Caco-2 (cell line): ENCODE measurements at regions not wholly inside any gene's neighbourhood (a gene's known extent, or its start where the extent isn't known, plus 50 kb on each side); places are given as distances from the start of the nearest gene placed in this dataset.

Experiments used
- BruUV-seq: library from RNA; stranded (reverse); fragments of 400-500 nt; replicated peaks from 2 replicates; lab custom pipeline; 2021; lab: Mats Ljungman, UMichigan
- CTCF ChIA-PET: fragments of 300-600 bp; sonication (Branson Sonifier 250); formaldehyde crosslinking; loops from one replicate; lab custom pipeline; 2022; ENCODE audit warnings: antibody characterized with exemption; lab: Charles Lee
- POLR2A ChIA-PET: fragments of 300-600 bp; sonication (Branson Sonifier 250); formaldehyde crosslinking; loops from one replicate; lab custom pipeline; 2022; ENCODE audit warnings: antibody characterized with exemption; lab: Charles Lee
- DNase-seq, 2 experiments: peaks; one replicate each; pipeline versions ENCODE4 v3.0.0 to v3.0.0-alpha.2; 2020 to 2022
- H3K27me3 ChIP-seq: replicated peaks from 2 replicates; pipeline ENCODE4 v1.6.0; 2011; ENCODE audit warnings: low read length; ENCODE audit not compliant: control insufficient read depth, insufficient read depth
- H3K36me3 ChIP-seq: 2 replicates; pipeline ENCODE4 v1.5.1; 2011; ENCODE audit warnings: low read length; ENCODE audit not compliant: control insufficient read depth, insufficient read depth
- H3K4me1 ChIP-seq: fragments of 250-450 bp; sonication (Bioruptor Pico); 2 replicates; pipeline ENCODE4 v1.5.1; 2020; ENCODE audit warnings: mild to moderate bottlenecking
- H3K4me3 ChIP-seq: 2 replicates; pipeline ENCODE4 v1.5.1; 2011; ENCODE audit warnings: low read depth, mild to moderate bottlenecking, control low read depth, low read length
- H3K9me3 ChIP-seq: fragments of 250-450 bp; sonication (Bioruptor Pico); 2 replicates; pipeline ENCODE4 v1.5.1; 2020; ENCODE audit warnings: mild to moderate bottlenecking, moderate library complexity
- H3K27ac Mint-ChIP-seq: one replicate; pipeline ENCODE4 v1.8.0; 2022; ENCODE audit warnings: mixed read lengths; ENCODE audit not compliant: unreplicated experiment
- H3K27me3 Mint-ChIP-seq: one replicate; pipeline ENCODE4 v1.8.0; 2022; ENCODE audit warnings: mixed read lengths; ENCODE audit not compliant: insufficient read depth, unreplicated experiment
- H3K36me3 Mint-ChIP-seq: one replicate; pipeline ENCODE4 v1.8.0; 2022; ENCODE audit warnings: mild to moderate bottlenecking, mixed read lengths; ENCODE audit not compliant: insufficient read depth, unreplicated experiment
- H3K4me1 Mint-ChIP-seq: one replicate; pipeline ENCODE4 v1.8.0; 2022; ENCODE audit warnings: low read depth, mixed read lengths; ENCODE audit not compliant: unreplicated experiment
- H3K4me3 Mint-ChIP-seq: one replicate; pipeline ENCODE4 v1.8.0; 2022; ENCODE audit warnings: mild to moderate bottlenecking, moderate library complexity, mixed read lengths; ENCODE audit not compliant: unreplicated experiment
- H3K9me3 Mint-ChIP-seq: one replicate; pipeline ENCODE4 v1.8.0; 2022; ENCODE audit warnings: mixed read lengths; ENCODE audit not compliant: unreplicated experiment
- intact Hi-C: fragments of 100-400 bp; cut with micrococcal nuclease; formaldehyde crosslinking; loops from one replicate; pipeline ENCODE4 v1.10.0; 2022; ENCODE audit not compliant: unreplicated experiment
- TF ChIP-seq, protein P1 (sequence below), 2 experiments: fragments of 200-600 bp in 1 of 2; IDR thresholded peaks; 1 replicate in 1 of 2; 2 replicates in 1 of 2; pipeline versions ENCODE4 v1.5.1 to v1.8.0; 2011 to 2022; ENCODE audit warnings: antibody characterized with exemption in 1 of 2, control low read depth in 1 of 2, inconsistent platforms in 1 of 2, low read depth in 1 of 2, low read length in 1 of 2, mild to moderate bottlenecking in 1 of 2, moderate library complexity in 1 of 2; ENCODE audit not compliant: insufficient read depth in 1 of 2, severe bottlenecking in 1 of 2, unreplicated experiment in 1 of 2

DNA sequence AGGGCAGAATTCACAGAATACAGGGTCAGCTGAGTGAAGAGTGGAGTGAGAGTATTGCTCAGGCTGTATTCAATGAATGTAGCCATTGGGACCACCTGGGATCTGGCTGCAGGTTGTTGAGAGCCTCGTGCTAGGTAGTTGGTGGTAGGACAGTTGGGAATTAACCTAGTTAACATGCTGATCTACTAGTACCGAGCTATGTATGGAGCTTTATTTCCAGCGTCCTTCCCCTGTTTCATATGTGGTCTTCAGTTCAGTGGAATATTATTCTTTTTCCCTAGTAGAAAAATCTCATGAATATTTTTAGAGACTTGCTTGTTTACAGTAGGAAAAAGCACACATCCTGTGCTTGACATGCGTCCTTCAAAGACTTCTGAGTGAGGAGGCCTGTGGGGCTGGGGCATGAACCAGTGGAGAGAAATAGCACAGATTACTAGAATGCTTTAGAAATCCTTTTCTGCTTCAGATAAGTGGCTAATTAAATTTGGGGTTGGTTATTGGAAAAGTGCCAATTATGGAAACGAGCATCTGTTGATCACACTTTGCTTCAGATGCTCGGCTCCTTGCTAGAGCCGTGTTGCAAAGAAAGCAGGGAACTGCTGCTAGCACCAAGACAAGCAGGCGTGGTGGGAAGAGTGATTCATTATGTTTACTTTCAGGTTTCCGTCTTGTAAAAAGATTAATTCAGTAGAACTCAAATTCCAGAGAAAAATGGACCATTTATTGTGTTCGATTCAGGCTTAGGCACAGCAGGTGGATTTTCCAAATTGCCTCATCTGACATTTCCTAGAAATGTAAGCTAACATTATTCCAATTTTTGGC, 53.6 kb downstream of the ARF6 start:
- Mint-ChIP-seq H3K9me3 (peaks cover 14% of the 10 kb centered on the region), H3K4me3 (peak overlapping the region; percentile 11), H3K4me1 (peaks cover 30% of the 10 kb centered on the region), H3K36me3 (no peaks in the 10 kb centered on the region), H3K27me3 (no peaks in the 10 kb centered on the region), H3K27ac (peak overlapping the region; percentile 20)
- ChIA-PET CTCF (no interaction called here), POLR2A (no interaction called here)
- Histone ChIP-seq H3K9me3 (no peaks in the 10 kb centered on the region), H3K27me3 (no peaks in the 10 kb centered on the region), H3K4me1 (peaks cover 32% of the 10 kb centered on the region), H3K36me3 (no peaks in the 10 kb centered on the region), H3K4me3 (no peak overlapping the region)
- no TSS peak for BruUV-seq
- peak in 1 of 2 experiments; percentile 29 for DNase-seq
- TF ChIP-seq, protein P1, sequence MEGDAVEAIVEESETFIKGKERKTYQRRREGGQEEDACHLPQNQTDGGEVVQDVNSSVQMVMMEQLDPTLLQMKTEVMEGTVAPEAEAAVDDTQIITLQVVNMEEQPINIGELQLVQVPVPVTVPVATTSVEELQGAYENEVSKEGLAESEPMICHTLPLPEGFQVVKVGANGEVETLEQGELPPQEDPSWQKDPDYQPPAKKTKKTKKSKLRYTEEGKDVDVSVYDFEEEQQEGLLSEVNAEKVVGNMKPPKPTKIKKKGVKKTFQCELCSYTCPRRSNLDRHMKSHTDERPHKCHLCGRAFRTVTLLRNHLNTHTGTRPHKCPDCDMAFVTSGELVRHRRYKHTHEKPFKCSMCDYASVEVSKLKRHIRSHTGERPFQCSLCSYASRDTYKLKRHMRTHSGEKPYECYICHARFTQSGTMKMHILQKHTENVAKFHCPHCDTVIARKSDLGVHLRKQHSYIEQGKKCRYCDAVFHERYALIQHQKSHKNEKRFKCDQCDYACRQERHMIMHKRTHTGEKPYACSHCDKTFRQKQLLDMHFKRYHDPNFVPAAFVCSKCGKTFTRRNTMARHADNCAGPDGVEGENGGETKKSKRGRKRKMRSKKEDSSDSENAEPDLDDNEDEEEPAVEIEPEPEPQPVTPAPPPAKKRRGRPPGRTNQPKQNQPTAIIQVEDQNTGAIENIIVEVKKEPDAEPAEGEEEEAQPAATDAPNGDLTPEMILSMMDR (IDR thresholded peaks at IDR 0.05; ENCODE audit: insufficient read depth in 1 of 2, low read depth in 1 of 2, low read length in 1 of 2, severe bottlenecking in 1 of 2, unreplicated experiment in 1 of 2), result no peak
- intact Hi-C loops, result loop anchor here (2.0 kb wide), 1 partner anchor 54 kb away; no protein-coding TSS in a partner anchor

DNA sequence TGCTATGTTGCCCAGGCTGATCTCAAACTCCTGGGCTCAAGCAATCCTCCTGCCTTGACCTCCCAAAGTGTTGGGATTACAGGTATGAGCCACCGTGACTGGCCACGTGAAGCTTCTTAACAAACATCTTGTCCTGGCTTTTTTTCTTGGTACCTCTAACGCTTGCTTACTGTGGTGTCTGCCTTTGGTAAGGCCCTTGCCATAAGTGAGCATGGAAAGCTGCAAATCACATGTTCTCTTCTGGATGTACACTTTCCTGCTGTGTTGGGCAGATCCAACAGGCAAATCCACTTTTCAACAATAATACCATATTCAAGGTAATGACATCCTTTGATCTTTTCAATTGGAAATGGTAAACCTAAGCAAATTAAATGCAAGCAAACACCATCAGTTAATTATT, 54.6 kb downstream of the ARF6 start:
- Mint-ChIP-seq H3K9me3 (peaks cover 10% of the 10 kb centered on the region), H3K27me3 (no peaks in the 10 kb centered on the region), H3K4me1 (peaks cover 30% of the 10 kb centered on the region), H3K4me3 (no peak overlapping the region), H3K36me3 (no peaks in the 10 kb centered on the region), H3K27ac (no peak overlapping the region)
- CTCF ChIA-PET, result no interaction called here
- Histone ChIP-seq H3K4me3 (no peak overlapping the region), H3K36me3 (no peaks in the 10 kb centered on the region), H3K9me3 (no peaks in the 10 kb centered on the region), H3K4me1 (peaks cover 36% of the 10 kb centered on the region), H3K27me3 (no peaks in the 10 kb centered on the region)
- POLR2A ChIA-PET, result no interaction called here
- intact Hi-C loops, result loop anchor here (2.0 kb wide), 1 partner anchor 53 kb away; no protein-coding TSS in a partner anchor
- DNase-seq, result no peak
- BruUV-seq, result no TSS peak
- TF ChIP-seq, protein P1 (IDR thresholded peaks at IDR 0.05; ENCODE audit: insufficient read depth in 1 of 2, low read depth in 1 of 2, low read length in 1 of 2, severe bottlenecking in 1 of 2, unreplicated experiment in 1 of 2), result no peak

DNA sequence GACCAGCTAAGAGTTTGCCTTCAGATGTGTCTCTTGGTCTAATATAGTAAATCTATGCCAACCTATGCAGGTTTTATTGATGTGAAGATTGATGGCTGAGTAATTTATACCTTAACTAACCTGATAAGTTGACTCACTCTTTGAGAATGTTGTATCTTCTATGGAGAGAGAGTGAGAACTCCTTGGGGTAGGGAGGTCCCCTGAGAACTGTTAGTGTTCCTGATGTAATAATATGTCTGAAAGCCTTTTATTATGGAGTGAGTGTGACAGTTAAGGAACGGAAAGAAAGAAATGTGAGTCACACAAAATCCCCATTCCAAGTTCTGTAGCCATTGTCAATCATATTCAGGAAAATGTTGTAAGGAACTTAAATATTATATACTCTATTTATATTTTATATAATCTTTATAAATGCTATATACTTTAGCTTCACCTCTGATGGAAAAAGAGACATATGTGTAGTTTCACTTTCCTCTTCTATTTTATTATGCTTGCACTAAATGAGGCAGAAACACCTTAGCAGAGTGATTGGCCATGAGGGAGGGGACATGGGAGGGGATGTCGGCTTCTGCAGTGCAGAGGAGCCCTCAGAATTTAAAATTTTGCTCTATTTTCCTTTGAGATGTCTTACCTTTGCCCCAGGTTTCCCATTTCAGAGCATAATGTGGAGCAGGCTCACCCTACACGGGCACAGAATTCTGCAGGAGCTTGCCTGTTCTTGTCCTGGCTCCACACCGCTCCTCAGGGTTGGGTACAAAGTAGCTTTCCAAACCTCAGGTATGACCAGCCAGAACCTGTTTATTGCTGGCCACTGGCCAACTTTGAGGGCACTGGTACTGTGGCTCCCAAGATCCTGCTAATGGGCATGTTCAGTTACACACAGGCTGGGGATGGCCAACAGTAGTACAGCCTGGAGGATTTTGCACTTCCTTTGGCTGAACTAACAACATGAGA, 57.7 kb downstream of the ARF6 start:
- no peak for DNase-seq
- H3K36me3 Mint-ChIP-seq, result no peaks in the 10 kb centered on the region
- ChIA-PET POLR2A (interaction anchor here (0.7 to 1.2 kb wide), 2 partner anchors 16 to 33 kb away, joined by 3 to 4 read pairs; no protein-coding TSS in a partner anchor), CTCF (interaction anchor here (0.6 kb wide), 1 partner anchor 66 kb away, joined by 7 read pairs; no protein-coding TSS in a partner anchor)
- H3K4me1 Mint-ChIP-seq, result peaks cover 25% of the 10 kb centered on the region
- H3K9me3 Mint-ChIP-seq, result no peaks in the 10 kb centered on the region
- H3K9me3 ChIP-seq, result no peaks in the 10 kb centered on the region
- no peak overlapping the region for H3K27ac Mint-ChIP-seq
- H3K4me3 ChIP-seq, result no peak overlapping the region
- peaks cover 29% of the 10 kb centered on the region for H3K4me1 ChIP-seq
- no peaks in the 10 kb centered on the region for H3K27me3 Mint-ChIP-seq
- intact Hi-C loops, result no loop called here
- no peak overlapping the region for H3K4me3 Mint-ChIP-seq
- no peaks in the 10 kb centered on the region for H3K27me3 ChIP-seq
- no peaks in the 10 kb centered on the region for H3K36me3 ChIP-seq
- TF ChIP-seq, protein P1 (IDR thresholded peaks at IDR 0.05; ENCODE audit: insufficient read depth in 1 of 2, low read depth in 1 of 2, low read length in 1 of 2, severe bottlenecking in 1 of 2, unreplicated experiment in 1 of 2), result no peak
- BruUV-seq, result no TSS peak
